GM12864 (cell line): ENCODE measurements at regions not wholly inside any gene's neighbourhood (a gene's known extent, or its start where the extent isn't known, plus 50 kb on each side); places are given as distances from the start of the nearest gene placed in this dataset.

Experiments
- DNase-seq: peaks from one replicate; pipeline ENCODE4 v3.0.0-alpha.2; 2011; ENCODE audit warnings: low read depth
- H3K4me3 ChIP-seq: 2 replicates; pipeline ENCODE4 v1.5.1; 2011; ENCODE audit warnings: mild to moderate bottlenecking, low read depth, low read length, control low read depth
- CTCF ChIP-seq: IDR thresholded peaks from 2 replicates; pipeline ENCODE4 v1.5.1; 2011; ENCODE audit warnings: low read depth, mild to moderate bottlenecking, moderate library complexity, low read length, control low read depth, inconsistent platforms; ENCODE audit errors: missing control alignments

- TF ChIP-seq CTCF: no peak
- no peak for DNase-seq
- no peak overlapping the region for H3K4me3 ChIP-seq
Measured at GRCh38 chr5:3715062-3715461, 119.4 kb downstream of the IRX1 start.

- H3K4me3 ChIP-seq: no peak overlapping the region
Measured at GRCh38 chr5:3729631-3730030, 134.0 kb downstream of the IRX1 start.

GRCh38 chr5:3734632-3735031, 139.0 kb downstream of the IRX1 start:
- no peak for TF ChIP-seq CTCF
- H3K4me3 ChIP-seq: no peak overlapping the region
- no peak for DNase-seq

More at GRCh38 chr5:3729631-3730030, 134.0 kb downstream of the IRX1 start:
- DNase-seq: no peak
- TF ChIP-seq CTCF: no peak

- no peak overlapping the region for H3K4me3 ChIP-seq
- DNase-seq: no peak
- TF ChIP-seq CTCF: no peak
Measured at GRCh38 chr5:3736466-3736865, 140.8 kb downstream of the IRX1 start.

- H3K4me3 ChIP-seq: no peak overlapping the region
- no peak for TF ChIP-seq CTCF
Measured at GRCh38 chr5:3736926-3737325, 141.3 kb downstream of the IRX1 start.

GRCh38 chr5:3738919-3739318, 143.3 kb downstream of the IRX1 start:
- no peak for DNase-seq
- no peak for TF ChIP-seq CTCF
- no peak overlapping the region for H3K4me3 ChIP-seq

More at GRCh38 chr5:3736926-3737325, 141.3 kb downstream of the IRX1 start:
- DNase-seq: no peak

GRCh38 chr5:3740546-3741373, 145.1 kb downstream of the IRX1 start:
- DNase-seq: no peak
- no peak for TF ChIP-seq CTCF
- no peak overlapping the region for H3K4me3 ChIP-seq
